RWPE1 (cell line): ENCODE measurements at regions not wholly inside any gene's neighbourhood (a gene's known extent, or its start where the extent isn't known, plus 50 kb on each side); places are given as distances from the start of the nearest gene placed in this dataset.

Source experiments
- CTCF ChIA-PET: fragments of 350-600 bp; sonication (Branson Sonifier 250); formaldehyde crosslinking; extraction: SDS; loops from one replicate; lab custom pipeline; 2021; lab: Yijun Ruan, JAX
- POLR2A ChIA-PET: fragments of 400-600 bp; formaldehyde crosslinking; extraction: SDS; loops from one replicate; lab custom pipeline; 2020; ENCODE audit warnings: antibody characterized with exemption; ENCODE audit not compliant: low non-redundant PET; lab: Yijun Ruan, JAX
- DNase-seq: peaks from one replicate; pipeline ENCODE4 v3.0.0; 2012; ENCODE audit warnings: low spot score
- H3K27ac ChIP-seq: fragments of 450-650 bp; 2 replicates; pipeline ENCODE4 v1.5.1; 2017
- TF ChIP-seq, protein P1 (sequence below): fragments of 450-650 bp; conservative IDR thresholded peaks from 2 replicates; pipeline ENCODE4 v1.5.1; 2017; ENCODE audit warnings: low read depth, mild to moderate bottlenecking

DNA sequence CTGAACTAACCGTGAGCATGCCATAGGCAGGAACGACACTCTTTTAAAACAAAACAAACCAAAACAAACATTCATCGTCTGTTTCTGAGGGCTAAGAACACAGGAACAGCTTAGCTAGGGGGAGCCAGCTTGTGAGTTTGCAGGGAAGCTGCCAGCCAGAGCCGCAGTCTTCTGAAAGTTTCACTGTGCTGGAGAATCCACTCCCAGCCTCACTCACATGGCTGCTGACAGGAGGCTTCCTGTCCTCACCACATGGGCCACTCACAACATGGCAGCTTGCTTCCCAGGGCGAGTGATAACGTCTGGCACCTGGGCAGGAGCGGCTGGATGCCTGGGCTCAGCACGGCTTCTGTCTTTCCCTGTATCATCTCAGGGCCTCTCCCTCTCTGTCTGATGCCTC lies 275.2 kb downstream of the MSX2 start:
- no peak for DNase-seq
- POLR2A ChIA-PET = no interaction called here
- TF ChIP-seq, protein P1, sequence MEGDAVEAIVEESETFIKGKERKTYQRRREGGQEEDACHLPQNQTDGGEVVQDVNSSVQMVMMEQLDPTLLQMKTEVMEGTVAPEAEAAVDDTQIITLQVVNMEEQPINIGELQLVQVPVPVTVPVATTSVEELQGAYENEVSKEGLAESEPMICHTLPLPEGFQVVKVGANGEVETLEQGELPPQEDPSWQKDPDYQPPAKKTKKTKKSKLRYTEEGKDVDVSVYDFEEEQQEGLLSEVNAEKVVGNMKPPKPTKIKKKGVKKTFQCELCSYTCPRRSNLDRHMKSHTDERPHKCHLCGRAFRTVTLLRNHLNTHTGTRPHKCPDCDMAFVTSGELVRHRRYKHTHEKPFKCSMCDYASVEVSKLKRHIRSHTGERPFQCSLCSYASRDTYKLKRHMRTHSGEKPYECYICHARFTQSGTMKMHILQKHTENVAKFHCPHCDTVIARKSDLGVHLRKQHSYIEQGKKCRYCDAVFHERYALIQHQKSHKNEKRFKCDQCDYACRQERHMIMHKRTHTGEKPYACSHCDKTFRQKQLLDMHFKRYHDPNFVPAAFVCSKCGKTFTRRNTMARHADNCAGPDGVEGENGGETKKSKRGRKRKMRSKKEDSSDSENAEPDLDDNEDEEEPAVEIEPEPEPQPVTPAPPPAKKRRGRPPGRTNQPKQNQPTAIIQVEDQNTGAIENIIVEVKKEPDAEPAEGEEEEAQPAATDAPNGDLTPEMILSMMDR = no peak
- H3K27ac ChIP-seq = no peak overlapping the region
- CTCF ChIA-PET = interaction anchor here (0.8 kb wide), 1 partner anchor 23 kb away, joined by 3 read pairs; no protein-coding TSS in a partner anchor

DNA sequence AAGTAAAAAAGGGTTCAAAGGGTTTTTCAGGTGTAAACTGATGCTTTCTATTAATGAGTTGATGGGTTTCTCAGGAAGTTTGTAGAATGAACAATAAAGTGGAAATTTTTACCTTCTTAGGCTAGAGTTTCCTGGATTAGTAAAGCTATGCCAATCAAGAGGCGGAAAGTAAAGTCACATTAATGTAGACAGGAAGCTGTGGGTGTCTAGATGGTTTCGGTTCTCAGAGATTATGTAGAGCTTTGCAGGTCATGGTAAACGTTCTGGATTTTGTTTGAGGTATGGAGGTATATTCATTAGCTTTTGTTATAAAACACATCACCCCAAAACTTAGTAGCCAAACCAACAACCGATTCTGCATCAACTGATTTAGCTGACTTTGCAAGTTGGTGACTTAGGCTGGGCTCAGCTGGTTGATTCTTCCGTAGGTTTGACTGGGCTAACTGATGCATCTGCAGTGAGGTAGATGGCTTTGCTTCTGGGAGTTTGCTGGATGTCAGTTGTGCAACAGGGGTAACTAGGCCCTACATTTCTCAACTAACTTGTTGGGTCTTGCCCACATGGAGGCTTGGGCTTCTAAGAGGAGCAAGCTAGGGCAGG lies 273.8 kb downstream of the MSX2 start:
- peak; percentile 10 for DNase-seq
- POLR2A ChIA-PET = no interaction called here
- H3K27ac ChIP-seq = no peak overlapping the region
- CTCF ChIA-PET = interaction anchor here (0.7 kb wide), 1 partner anchor 1416 kb away, joined by 3 read pairs; no protein-coding TSS in a partner anchor
- TF ChIP-seq, protein P1 = no peak

DNA sequence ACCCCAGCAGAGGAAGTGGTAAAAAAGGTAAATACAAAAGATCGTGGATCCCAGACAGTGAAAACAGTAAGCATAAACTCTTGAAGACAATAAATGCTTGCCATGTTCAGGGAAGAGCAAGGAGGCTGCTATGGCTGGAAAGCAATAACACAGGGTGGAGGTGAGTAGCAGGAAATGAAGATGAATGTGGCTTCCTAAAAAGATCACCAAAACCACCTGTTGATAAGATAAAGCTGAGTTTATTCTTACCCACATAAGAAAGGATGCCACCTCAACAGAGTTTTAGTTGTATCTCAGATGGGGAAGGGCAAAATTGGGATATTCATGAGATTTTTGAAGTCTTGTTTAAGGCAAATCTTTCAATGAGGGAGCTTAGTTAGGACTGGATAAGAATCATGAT lies 273.3 kb downstream of the MSX2 start:
- TF ChIP-seq, protein P1 = no peak
- ChIA-PET CTCF (interaction anchor here (0.7 to 1.0 kb wide), 2 partner anchors 467 to 1416 kb away, joined by 3 read pairs; no protein-coding TSS in a partner anchor), POLR2A (no interaction called here)
- no peak overlapping the region for H3K27ac ChIP-seq
- no peak for DNase-seq

DNA sequence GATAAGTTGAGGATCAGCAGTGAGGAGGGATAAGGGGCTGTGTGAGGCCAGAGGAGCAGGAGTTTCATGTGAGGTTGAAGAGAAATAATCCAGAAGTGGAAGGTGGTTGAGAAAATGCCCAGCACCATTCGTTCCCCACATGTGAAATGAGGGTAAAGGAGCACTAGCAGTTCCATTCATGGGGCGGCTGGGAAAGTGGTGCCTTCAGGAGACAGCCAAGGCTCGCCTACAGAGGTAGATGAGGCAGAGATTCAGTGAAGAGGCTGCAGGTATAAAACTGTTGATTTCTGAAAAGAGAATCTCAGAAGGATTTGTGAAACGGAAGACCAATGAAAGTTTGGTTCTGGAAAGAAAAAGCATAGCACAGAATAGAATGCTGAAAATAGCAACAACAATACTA lies 272.6 kb downstream of the MSX2 start:
- ChIA-PET POLR2A (no interaction called here), CTCF (interaction anchor here (1.0 kb wide), 1 partner anchor 468 kb away, joined by 3 read pairs; no protein-coding TSS in a partner anchor)
- TF ChIP-seq, protein P1 = no peak
- H3K27ac ChIP-seq = no peak overlapping the region
- no peak for DNase-seq

DNA sequence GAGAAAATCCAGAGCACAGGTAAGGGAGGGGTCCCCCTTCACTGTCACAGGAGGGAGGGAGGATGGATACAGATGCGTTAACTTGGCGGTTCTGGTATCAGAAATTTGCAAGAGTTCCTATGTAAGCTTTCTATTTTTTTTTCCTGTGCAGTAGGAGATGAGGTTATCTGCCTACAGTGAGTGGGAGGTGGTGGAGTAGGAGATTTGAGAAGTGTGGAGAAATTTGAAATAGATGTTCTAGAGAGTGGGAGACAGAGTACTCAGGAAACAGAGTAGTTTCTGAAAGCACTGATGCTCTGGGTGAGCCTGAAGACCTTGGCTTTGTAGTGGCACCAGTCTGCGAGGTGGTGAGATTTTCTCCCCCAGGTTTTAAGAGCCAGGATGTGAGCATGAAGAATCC lies 271.4 kb downstream of the MSX2 start:
- no peak overlapping the region for H3K27ac ChIP-seq
- POLR2A ChIA-PET = no interaction called here
- no peak for DNase-seq
- TF ChIP-seq, protein P1 = no peak
- CTCF ChIA-PET = interaction anchor here (0.6 kb wide), 1 partner anchor 1436 kb away, joined by 4 read pairs; no protein-coding TSS in a partner anchor

DNA sequence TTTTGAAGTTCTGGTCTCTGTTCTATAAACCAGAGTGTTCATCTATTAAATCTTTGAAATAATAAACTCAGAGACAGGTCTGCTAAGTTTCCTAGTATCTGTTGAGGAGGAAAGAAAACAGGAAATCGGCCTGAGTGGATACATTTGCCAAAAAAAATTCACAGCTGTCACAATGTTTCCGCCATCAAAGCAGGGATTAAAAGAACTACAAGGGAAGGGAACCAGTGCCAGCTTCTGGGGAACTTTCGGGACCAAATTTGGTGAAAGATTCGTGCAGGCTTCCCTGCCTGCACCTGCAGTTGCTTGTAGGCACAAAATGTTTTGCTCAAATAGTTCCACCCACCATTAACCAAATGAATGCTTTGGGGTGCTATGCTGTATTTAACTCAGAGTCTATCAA lies 267.5 kb downstream of the MSX2 start:
- DNase-seq = no peak
- H3K27ac ChIP-seq = no peak overlapping the region
- POLR2A ChIA-PET = no interaction called here
- CTCF ChIA-PET = no interaction called here
- TF ChIP-seq, protein P1 = no peak
